Activated naive CD4-positive, alpha-beta T cell treated with anti-CD3 and anti-CD28 coated beads, Interleukin-2, amount 50 U/mL, for 24 hours (primary cell): ENCODE measurements at regions not wholly inside any gene's neighbourhood (a gene's known extent, or its start where the extent isn't known, plus 50 kb on each side); places are given as distances from the start of the nearest gene placed in this dataset.

Experiments used
- H3K27ac Mint-ChIP-seq: one replicate; pipeline ENCODE4 v1.8.0; 2021; ENCODE audit warnings: mild to moderate bottlenecking, mixed read lengths
- H3K27me3 Mint-ChIP-seq: one replicate; pipeline ENCODE4 v1.8.0; 2021; ENCODE audit warnings: mixed read lengths
- H3K36me3 Mint-ChIP-seq: one replicate; pipeline ENCODE4 v1.8.0; 2021; ENCODE audit warnings: mixed read lengths
- H3K4me1 Mint-ChIP-seq: one replicate; pipeline ENCODE4 v1.8.0; 2021; ENCODE audit warnings: mixed read lengths
- H3K4me3 Mint-ChIP-seq: one replicate; pipeline ENCODE4 v1.8.0; 2021; ENCODE audit warnings: mild to moderate bottlenecking, mixed read lengths
- H3K9me3 Mint-ChIP-seq: one replicate; pipeline ENCODE4 v1.8.0; 2021; ENCODE audit warnings: mixed read lengths

DNA sequence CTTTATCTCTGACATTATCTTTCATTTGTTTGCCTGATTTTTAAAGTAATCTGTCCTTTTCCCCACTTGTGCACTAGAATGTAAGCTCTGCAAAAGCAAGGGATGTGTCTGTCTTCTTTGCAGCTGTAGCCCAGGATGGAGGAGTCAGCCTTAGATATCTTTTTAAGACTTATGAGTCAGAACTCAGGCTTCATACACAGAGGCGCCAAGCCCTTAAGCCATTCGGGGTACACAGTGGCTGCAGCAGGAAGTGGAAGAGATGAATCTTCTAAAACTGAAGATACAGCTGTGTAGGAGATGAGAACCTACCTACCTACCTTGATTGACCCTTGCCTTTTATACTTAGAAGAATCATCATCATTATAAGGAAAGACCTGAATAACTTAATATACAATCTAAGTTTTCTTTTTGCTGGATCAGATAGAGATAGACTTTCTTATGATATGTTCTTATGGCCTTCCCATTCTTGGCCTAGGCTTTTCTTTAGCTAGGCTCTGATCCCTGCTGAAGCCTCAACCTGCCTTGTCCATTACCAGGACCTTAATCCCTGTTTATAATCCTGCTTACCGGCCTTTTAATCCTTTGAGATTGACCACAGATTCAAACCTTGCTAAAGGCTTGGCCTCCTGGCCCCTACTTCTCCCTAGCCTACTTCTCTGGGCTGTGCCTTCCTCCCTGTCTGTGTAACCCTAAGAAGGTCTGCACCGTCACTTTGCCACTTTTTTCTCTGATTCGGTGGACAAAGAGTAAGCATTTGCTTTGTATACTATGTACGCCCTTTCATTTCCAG lies 304.5 kb downstream of the PRL start:
- H3K4me3 Mint-ChIP-seq: no peak overlapping the region
- peaks cover 5% of the 10 kb centered on the region for H3K4me1 Mint-ChIP-seq
- H3K36me3 Mint-ChIP-seq: no peaks in the 10 kb centered on the region
- peaks cover 12% of the 10 kb centered on the region for H3K27me3 Mint-ChIP-seq
- no peak overlapping the region for H3K27ac Mint-ChIP-seq
- H3K9me3 Mint-ChIP-seq: no peaks in the 10 kb centered on the region

DNA sequence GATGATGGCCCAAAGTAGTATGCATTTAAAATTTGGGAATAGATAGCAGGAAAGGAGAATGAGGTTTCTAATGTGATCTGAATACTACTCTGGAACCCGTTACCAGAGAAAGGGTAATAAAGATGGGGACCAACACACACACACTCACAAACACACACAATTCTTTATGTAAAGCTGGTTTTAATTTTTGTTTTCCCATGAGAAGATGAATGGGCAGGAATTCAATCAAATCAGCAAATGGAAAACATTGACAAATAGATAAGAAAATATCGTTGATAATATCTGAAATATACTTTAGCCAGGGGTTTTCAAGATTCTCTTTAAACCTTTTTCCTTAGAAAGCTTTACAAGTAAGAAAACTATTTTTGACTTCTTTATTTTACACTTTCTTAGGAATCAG lies 303.0 kb downstream of the PRL start:
- Mint-ChIP-seq H3K4me3 (no peak overlapping the region), H3K4me1 (no peaks in the 10 kb centered on the region), H3K36me3 (no peaks in the 10 kb centered on the region), H3K27me3 (peaks cover 12% of the 10 kb centered on the region), H3K9me3 (no peaks in the 10 kb centered on the region), H3K27ac (no peak overlapping the region)

GRCh38 chr6:21994821-21995220 lies 302.0 kb downstream of the PRL start:
- no peak overlapping the region for H3K4me3 Mint-ChIP-seq
- H3K27me3 Mint-ChIP-seq: peaks cover 12% of the 10 kb centered on the region
- H3K4me1 Mint-ChIP-seq: no peaks in the 10 kb centered on the region
- H3K9me3 Mint-ChIP-seq: no peaks in the 10 kb centered on the region
- H3K36me3 Mint-ChIP-seq: no peaks in the 10 kb centered on the region
- H3K27ac Mint-ChIP-seq: no peak overlapping the region

DNA sequence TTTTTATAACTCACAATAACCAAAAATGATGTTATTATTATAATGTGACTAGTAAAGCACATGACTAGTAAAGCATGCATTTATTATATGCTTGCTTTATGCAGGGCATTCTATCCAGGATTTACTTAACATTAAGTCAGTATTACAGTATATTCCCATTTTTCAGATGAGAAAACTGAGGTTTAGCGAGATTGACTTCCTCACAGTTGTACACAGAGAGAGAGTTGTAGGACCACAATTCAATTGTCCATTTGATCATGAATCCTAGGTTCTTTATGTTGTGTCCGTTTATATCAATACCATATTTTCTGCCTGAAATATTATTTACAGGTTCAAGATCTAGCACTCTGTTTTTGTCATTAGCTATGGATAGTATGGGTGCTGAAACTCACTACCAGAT lies 301.5 kb downstream of the PRL start:
- Mint-ChIP-seq H3K9me3 (no peaks in the 10 kb centered on the region), H3K36me3 (no peaks in the 10 kb centered on the region), H3K27me3 (peaks cover 12% of the 10 kb centered on the region), H3K4me1 (no peaks in the 10 kb centered on the region), H3K27ac (no peak overlapping the region), H3K4me3 (no peak overlapping the region)

- Mint-ChIP-seq H3K27ac (no peak overlapping the region), H3K9me3 (no peaks in the 10 kb centered on the region), H3K27me3 (peaks cover 9% of the 10 kb centered on the region), H3K36me3 (no peaks in the 10 kb centered on the region), H3K4me3 (no peak overlapping the region), H3K4me1 (no peaks in the 10 kb centered on the region)
Measured at GRCh38 chr6:21996425-21997118, 300.3 kb downstream of the PRL start.

DNA sequence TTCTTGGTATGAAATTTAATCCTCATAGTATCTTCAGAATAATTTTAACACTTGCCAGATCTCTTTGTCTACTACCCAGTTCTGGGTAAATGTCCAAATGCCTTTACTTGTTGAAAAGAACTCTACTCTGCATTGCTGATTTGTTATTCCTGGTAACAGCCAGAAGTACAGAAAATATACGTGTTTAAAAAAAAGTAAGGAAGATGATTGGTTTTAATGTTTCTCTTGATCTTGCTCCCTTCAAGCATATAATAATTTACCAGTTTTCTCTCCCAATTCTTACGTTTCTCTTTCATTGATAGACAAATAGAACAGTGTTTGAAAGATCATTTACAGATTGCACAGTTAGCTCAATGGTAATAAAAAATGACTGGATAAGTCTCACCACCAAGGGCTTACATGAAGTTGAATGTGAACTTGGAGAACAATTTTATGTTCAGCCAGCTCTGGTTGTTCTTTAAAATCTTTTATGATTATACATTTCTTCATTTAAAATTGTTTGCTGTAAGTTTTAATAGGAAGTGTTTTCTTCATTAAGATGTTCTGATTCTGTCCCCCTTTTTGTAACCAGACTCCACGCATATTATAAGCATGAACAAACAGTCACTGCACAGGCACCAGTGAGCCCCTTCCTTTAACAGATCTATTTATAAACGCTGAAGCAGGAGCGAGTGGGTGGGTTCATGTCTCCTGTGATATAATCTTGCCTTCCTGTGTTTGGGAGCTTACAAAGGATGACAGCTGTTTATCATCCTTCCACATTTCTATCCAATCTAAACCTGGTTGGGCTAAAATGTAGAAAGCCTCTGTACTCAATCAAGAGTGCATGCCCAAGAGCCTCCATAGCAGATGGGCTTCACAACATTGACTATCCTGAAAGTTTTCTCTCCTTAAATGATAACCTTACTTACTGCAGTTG lies 299.5 kb downstream of the PRL start:
- Mint-ChIP-seq H3K27ac (no peak overlapping the region), H3K9me3 (no peaks in the 10 kb centered on the region), H3K4me1 (no peaks in the 10 kb centered on the region), H3K36me3 (no peaks in the 10 kb centered on the region), H3K27me3 (peaks cover 9% of the 10 kb centered on the region), H3K4me3 (no peak overlapping the region)

- Mint-ChIP-seq H3K4me3 (no peak overlapping the region), H3K27ac (no peak overlapping the region), H3K4me1 (no peaks in the 10 kb centered on the region), H3K36me3 (no peaks in the 10 kb centered on the region), H3K9me3 (no peaks in the 10 kb centered on the region), H3K27me3 (peaks cover 1% of the 10 kb centered on the region)
Measured at GRCh38 chr6:21998582-21998981, 298.3 kb downstream of the PRL start.

DNA sequence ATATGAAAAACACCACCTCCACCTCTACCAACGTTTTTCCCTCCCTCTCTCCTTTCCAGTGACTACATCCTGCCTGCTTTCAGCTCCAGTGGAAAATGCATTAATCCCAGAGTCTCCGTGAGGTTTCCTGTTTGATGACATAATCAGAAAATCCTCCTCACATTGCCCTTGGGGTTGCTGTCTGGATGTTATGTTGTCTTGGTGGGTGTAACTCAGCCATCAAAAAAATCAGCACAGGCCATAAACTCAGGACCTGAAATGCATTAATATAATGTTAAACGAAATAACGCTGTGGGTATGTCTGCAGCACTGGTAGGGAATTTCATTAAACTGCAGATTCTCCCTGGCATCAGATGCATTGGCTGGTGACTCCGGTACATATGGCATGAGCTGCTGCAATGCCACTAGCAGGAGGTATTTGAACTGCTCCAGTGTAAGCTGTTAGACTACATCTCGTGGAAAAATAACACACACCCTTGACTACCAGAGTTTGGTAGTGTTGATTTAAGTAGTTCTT lies 297.8 kb downstream of the PRL start:
- Mint-ChIP-seq H3K4me1 (no peaks in the 10 kb centered on the region), H3K27me3 (peaks cover 1% of the 10 kb centered on the region), H3K4me3 (no peak overlapping the region), H3K36me3 (no peaks in the 10 kb centered on the region), H3K27ac (no peak overlapping the region), H3K9me3 (no peaks in the 10 kb centered on the region)

GRCh38 chr6:21999741-22000140 lies 297.1 kb downstream of the PRL start:
- peaks cover 1% of the 10 kb centered on the region for H3K27me3 Mint-ChIP-seq
- no peaks in the 10 kb centered on the region for H3K36me3 Mint-ChIP-seq
- H3K4me3 Mint-ChIP-seq: no peak overlapping the region
- no peaks in the 10 kb centered on the region for H3K4me1 Mint-ChIP-seq
- H3K27ac Mint-ChIP-seq: no peak overlapping the region
- H3K9me3 Mint-ChIP-seq: no peaks in the 10 kb centered on the region

GRCh38 chr6:22001396-22002027 lies 295.3 kb downstream of the PRL start:
- Mint-ChIP-seq H3K4me3 (no peak overlapping the region), H3K27me3 (no peaks in the 10 kb centered on the region), H3K4me1 (no peaks in the 10 kb centered on the region), H3K36me3 (no peaks in the 10 kb centered on the region), H3K27ac (no peak overlapping the region), H3K9me3 (no peaks in the 10 kb centered on the region)

DNA sequence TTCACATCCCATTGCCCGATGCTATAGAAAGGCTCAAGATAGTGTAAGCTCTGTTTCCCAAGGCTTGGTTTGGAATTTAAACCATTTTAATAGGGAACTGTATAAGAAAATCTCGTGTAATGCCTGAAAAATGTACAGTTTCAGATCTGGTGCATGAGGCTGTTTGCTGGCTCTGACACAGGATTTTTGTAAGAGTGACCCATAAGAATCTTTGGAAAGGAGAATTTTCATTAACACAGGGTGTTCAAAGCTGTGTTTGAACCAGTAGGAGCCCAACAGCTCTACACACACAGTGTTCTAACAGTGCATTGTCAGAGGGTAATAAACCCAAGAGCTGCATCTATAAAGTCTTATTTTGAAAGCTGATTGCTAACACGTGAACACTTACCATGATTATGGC lies 293.5 kb downstream of the PRL start:
- Mint-ChIP-seq H3K4me3 (no peak overlapping the region), H3K27me3 (no peaks in the 10 kb centered on the region), H3K4me1 (no peaks in the 10 kb centered on the region), H3K9me3 (no peaks in the 10 kb centered on the region), H3K27ac (no peak overlapping the region), H3K36me3 (no peaks in the 10 kb centered on the region)

DNA sequence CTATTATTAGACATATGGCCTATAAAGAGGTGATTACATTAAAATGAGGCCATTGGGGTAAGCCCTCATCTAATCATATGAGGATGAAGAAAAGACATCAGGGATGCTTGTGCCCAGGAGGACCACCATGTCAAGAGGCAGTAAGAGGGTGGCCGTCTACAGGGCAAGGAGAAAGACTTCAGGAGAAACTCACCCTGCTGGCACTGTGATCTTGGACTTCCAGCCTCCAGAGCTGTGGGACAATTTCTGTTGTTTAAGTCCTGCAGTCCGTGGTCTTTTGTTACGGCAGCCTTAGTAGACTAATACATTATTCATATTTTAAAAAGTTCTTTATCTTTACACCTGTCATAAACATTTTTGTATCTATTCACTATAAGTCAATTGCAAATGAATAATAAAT lies 290.0 kb downstream of the PRL start:
- H3K27me3 Mint-ChIP-seq: no peaks in the 10 kb centered on the region
- H3K27ac Mint-ChIP-seq: no peak overlapping the region
- no peaks in the 10 kb centered on the region for H3K4me1 Mint-ChIP-seq
- no peak overlapping the region for H3K4me3 Mint-ChIP-seq
- no peaks in the 10 kb centered on the region for H3K9me3 Mint-ChIP-seq
- H3K36me3 Mint-ChIP-seq: no peaks in the 10 kb centered on the region

DNA sequence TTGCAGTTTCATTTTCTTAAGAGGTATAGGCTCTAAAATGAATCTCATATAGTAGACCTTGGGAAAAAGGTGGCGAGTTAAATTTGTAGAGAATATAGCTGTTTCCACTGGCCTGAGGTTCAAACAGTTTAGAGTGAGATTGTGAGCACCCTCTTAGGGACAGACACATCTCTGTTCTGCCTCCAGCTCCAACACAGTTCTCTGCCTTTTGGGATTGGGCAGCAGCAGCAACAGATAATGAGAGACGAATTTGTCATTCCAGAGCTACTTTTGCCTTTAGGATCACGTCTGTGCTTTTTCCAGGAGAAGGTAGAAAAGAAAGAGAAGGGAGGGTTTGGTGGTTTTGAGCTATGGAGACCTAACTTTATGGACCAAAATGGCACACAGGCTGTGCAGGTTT lies 289.4 kb downstream of the PRL start:
- H3K36me3 Mint-ChIP-seq: no peaks in the 10 kb centered on the region
- H3K27ac Mint-ChIP-seq: no peak overlapping the region
- no peaks in the 10 kb centered on the region for H3K27me3 Mint-ChIP-seq
- no peaks in the 10 kb centered on the region for H3K4me1 Mint-ChIP-seq
- H3K9me3 Mint-ChIP-seq: no peaks in the 10 kb centered on the region
- no peak overlapping the region for H3K4me3 Mint-ChIP-seq

GRCh38 chr6:22008248-22008836 lies 288.5 kb downstream of the PRL start:
- no peaks in the 10 kb centered on the region for H3K27me3 Mint-ChIP-seq
- H3K27ac Mint-ChIP-seq: no peak overlapping the region
- H3K9me3 Mint-ChIP-seq: no peaks in the 10 kb centered on the region
- no peak overlapping the region for H3K4me3 Mint-ChIP-seq
- no peaks in the 10 kb centered on the region for H3K4me1 Mint-ChIP-seq
- no peaks in the 10 kb centered on the region for H3K36me3 Mint-ChIP-seq

GRCh38 chr6:22010102-22010501 lies 286.7 kb downstream of the PRL start:
- H3K27me3 Mint-ChIP-seq: no peaks in the 10 kb centered on the region
- no peaks in the 10 kb centered on the region for H3K9me3 Mint-ChIP-seq
- H3K4me3 Mint-ChIP-seq: no peak overlapping the region
- H3K36me3 Mint-ChIP-seq: no peaks in the 10 kb centered on the region
- H3K27ac Mint-ChIP-seq: no peak overlapping the region
- no peaks in the 10 kb centered on the region for H3K4me1 Mint-ChIP-seq
